Right ventricle myocardium inferior (tissue), 1 donor: ENCODE measurements at regions not wholly inside any gene's neighbourhood (a gene's known extent, or its start where the extent isn't known, plus 50 kb on each side); places are given as distances from the start of the nearest gene placed in this dataset.

Experiments used
- ATAC-seq: fragments of 200-7000 bp; cut with Tn5 transposase; one replicate; pipeline ENCODE4 v1.9.1; 2020; ENCODE audit warnings: mild to moderate bottlenecking, moderate library complexity
- DNase-seq: peaks from one replicate; pipeline ENCODE4 v3.0.0; 2021; ENCODE audit errors: missing footprints
- intact Hi-C: fragments of 100-400 bp; cut with DNase I; formaldehyde crosslinking; loops from one replicate; pipeline ENCODE4 v1.11.0; 2022
- donor health status: DM: no; HTN: yes; CAD: no; lungs with severe emphysema.

- no peak for ATAC-seq
- intact Hi-C loops = no loop called here
- DNase-seq = no peak
Measured at GRCh38 chr1:86233403-86233802, 76.8 kb upstream of the COL24A1 start.

- intact Hi-C loops = no loop called here
- ATAC-seq = no peak
- DNase-seq = peak; percentile 14
Measured at GRCh38 chr1:86231076-86231475, 74.5 kb upstream of the COL24A1 start.

GRCh38 chr1:86229405-86229975, 72.9 kb upstream of the COL24A1 start:
- intact Hi-C loops = no loop called here
- DNase-seq = no peak

GRCh38 chr1:86228546-86228945, 72.0 kb upstream of the COL24A1 start:
- intact Hi-C loops = no loop called here
- ATAC-seq = no peak
- no peak for DNase-seq

More at GRCh38 chr1:86229405-86229975, 72.9 kb upstream of the COL24A1 start:
- no peak for ATAC-seq

GRCh38 chr1:86227026-86227425, 70.5 kb upstream of the COL24A1 start:
- ATAC-seq = no peak
- intact Hi-C loops = no loop called here
- DNase-seq = no peak

- ATAC-seq (no peak), DNase-seq (no peak)
- intact Hi-C loops = no loop called here
Measured at GRCh38 chr1:86226204-86226603, 69.6 kb upstream of the COL24A1 start.

- intact Hi-C loops = no loop called here
- no peak for DNase-seq
- ATAC-seq = no peak
Measured at GRCh38 chr1:86224651-86225310, 68.2 kb upstream of the COL24A1 start.

- no peak for DNase-seq
- intact Hi-C loops = no loop called here
- ATAC-seq = no peak
Measured at GRCh38 chr1:86218859-86219258, 62.3 kb upstream of the COL24A1 start.

- no peak for DNase-seq
- no peak for ATAC-seq
- intact Hi-C loops = no loop called here
Measured at GRCh38 chr1:86214605-86215004, 58.0 kb upstream of the COL24A1 start.

GRCh38 chr1:86209346-86209745, 52.8 kb upstream of the COL24A1 start:
- no peak for ATAC-seq
- intact Hi-C loops = no loop called here
- DNase-seq = no peak

- ATAC-seq = peak; percentile 57
Measured at GRCh38 chr1:86207323-86207722, 50.8 kb upstream of the COL24A1 start.

More at GRCh38 chr1:86207323-86207722, 50.8 kb upstream of the COL24A1 start:
- intact Hi-C loops = no loop called here
- no peak for DNase-seq
